K562 (cell line): ENCODE measurements at regions not wholly inside any gene's neighbourhood (a gene's known extent, or its start where the extent isn't known, plus 50 kb on each side); places are given as distances from the start of the nearest gene placed in this dataset.

Experiments
- ATAC-seq: fragments of 200-7000 bp; cut with Tn5 transposase; 3 replicates; pipeline ENCODE4 v1.9.1; 2020; ENCODE audit warnings: moderate library complexity
- BruUV-seq: library from RNA; stranded (reverse); fragments of 400-500 nt; replicated peaks from 2 replicates; lab custom pipeline; 2021; lab: Mats Ljungman, UMichigan
- CTCF ChIA-PET: fragments of 300-600 bp; formaldehyde crosslinking; extraction: SDS; loops from one replicate; lab custom pipeline; 2021; ENCODE audit warnings: low intra/inter-chr PET ratio; lab: Yijun Ruan, JAX
- POLR2A ChIA-PET: fragments of 300-600, 350-650 bp; sonication (Branson Sonifier 250); formaldehyde crosslinking; extraction: SDS; loops from one replicate; lab custom pipeline; 2021; ENCODE audit warnings: antibody characterized with exemption, inconsistent platforms; lab: Yijun Ruan, JAX
- DNase-seq, 4 experiments: peaks; one replicate each; pipeline versions ENCODE4 v3.0.0 to v3.0.0-alpha.2; 2011 to 2018; ENCODE audit warnings: low spot score in 3 of 4, mixed read lengths in 3 of 4; ENCODE audit errors: extremely low read depth in 1 of 4
- FAIRE-seq: peaks from 2 replicates; lab custom pipeline; 2011; peaks lifted over from hg19 to GRCh38; lab: Jason Lieb, UNC
- H2AFZ ChIP-seq: 2 replicates; pipeline ENCODE4 v1.6.0; 2011; ENCODE audit warnings: low read depth, low read length, control low read depth, inconsistent platforms
- H3K27ac ChIP-seq: fragments of 200-600 bp; 3 replicates; pipeline ENCODE4 v1.8.0; 2011; ENCODE audit warnings: low read depth, mild to moderate bottlenecking, control low read depth, inconsistent platforms, low read length, moderate library complexity, mixed read lengths; ENCODE audit errors: extremely low read depth
- H3K27me3 ChIP-seq, 2 experiments: fragments of 300-600 bp in 1 of 2; 2 replicates in 1 of 2; 3 replicates in 1 of 2; pipeline versions ENCODE4 v1.6.0 to v1.8.0; 2011; ENCODE audit warnings: inconsistent platforms in 2 of 2, low read length in 2 of 2, mild to moderate bottlenecking in 1 of 2, mixed read lengths in 1 of 2, moderate library complexity in 1 of 2; ENCODE audit not compliant: control insufficient read depth in 2 of 2, insufficient read depth in 2 of 2
- H3K36me3 ChIP-seq: fragments of 300-600 bp; 3 replicates; pipeline ENCODE4 v1.8.0; 2011; ENCODE audit warnings: mild to moderate bottlenecking, low read length, inconsistent platforms; ENCODE audit not compliant: control insufficient read depth, insufficient read depth
- H3K4me1 ChIP-seq, 2 experiments: fragments of 200-600 bp in 1 of 2; replicated peaks in 1 of 2; 2 replicates in 1 of 2; 3 replicates in 1 of 2; pipeline versions ENCODE4 v1.5.1 to v1.8.0; 2011; ENCODE audit warnings: inconsistent platforms in 2 of 2, low read length in 2 of 2, mild to moderate bottlenecking in 1 of 2, mixed read lengths in 1 of 2, moderate library complexity in 1 of 2; ENCODE audit not compliant: control insufficient read depth in 2 of 2, insufficient read depth in 2 of 2
- H3K4me2 ChIP-seq: 2 replicates; pipeline ENCODE4 v1.6.1; 2011; ENCODE audit warnings: low read length, control low read depth, inconsistent platforms, mixed read lengths; ENCODE audit not compliant: insufficient read depth
- H3K4me3 ChIP-seq: fragments of 200-600 bp; sonication (generic), shearing (Covaris generic); 2 replicates; pipeline ENCODE4 v1.5.1; 2016; ENCODE audit warnings: control low read depth, inconsistent platforms
- H3K79me2 ChIP-seq: fragments of 200-600 bp; 3 replicates; pipeline ENCODE4 v1.8.0; 2011; ENCODE audit warnings: low read length, inconsistent platforms; ENCODE audit not compliant: control insufficient read depth, insufficient read depth
- H3K9ac ChIP-seq, 2 experiments: 2 replicates each; pipeline versions ENCODE4 v1.6.0 to v1.6.1; 2011; ENCODE audit warnings: low read depth in 2 of 2, low read length in 2 of 2, control low read depth in 1 of 2, inconsistent platforms in 1 of 2, mild to moderate bottlenecking in 1 of 2, mixed read lengths in 1 of 2; ENCODE audit not compliant: insufficient read depth in 1 of 2
- H3K9me1 ChIP-seq: one replicate; pipeline ENCODE4 v1.6.0; 2011; ENCODE audit warnings: inconsistent platforms, mild to moderate bottlenecking, low read length, moderate library complexity; ENCODE audit not compliant: control insufficient read depth, insufficient read depth
- H3K9me3 ChIP-seq: replicated peaks from 2 replicates; pipeline ENCODE4 v1.5.1; 2011; ENCODE audit warnings: low read depth, low read length, inconsistent platforms; ENCODE audit not compliant: control insufficient read depth, insufficient read depth
- H4K20me1 ChIP-seq: replicated peaks from 2 replicates; pipeline ENCODE4 v1.6.1; 2011; ENCODE audit warnings: low read length, inconsistent platforms, mixed read lengths; ENCODE audit not compliant: control insufficient read depth, insufficient read depth
- CBX5 ChIP-seq: IDR thresholded peaks from 2 replicates; pipeline ENCODE4 v1.6.1; 2014; ENCODE audit warnings: low read depth, borderline replicate concordance
- CXXC5 ChIP-seq: fragments of 250-450 bp; sonication (Bioruptor Pico); IDR thresholded peaks from 2 replicates; pipeline ENCODE4 v1.8.0; 2022; ENCODE audit warnings: inconsistent platforms, mild to moderate bottlenecking, moderate library complexity
- EHMT2 ChIP-seq: fragments of 450-650 bp; IDR thresholded peaks from 2 replicates; pipeline ENCODE4 v1.6.1; 2018; ENCODE audit warnings: antibody characterized with exemption
- MIER1 ChIP-seq: fragments of 450-650 bp; IDR thresholded peaks from 2 replicates; pipeline ENCODE4 v1.6.1; 2016; ENCODE audit warnings: antibody characterized with exemption, mild to moderate bottlenecking, low read depth
- SETDB1 ChIP-seq: IDR thresholded peaks from one replicate; pipeline ENCODE4 v1.6.1; 2012; ENCODE audit warnings: low read length, control low read depth, inconsistent platforms
- ZNF23 ChIP-seq: fragments of 250-450 bp; sonication (Bioruptor Pico); IDR thresholded peaks from 2 replicates; pipeline ENCODE4 v1.4.0; 2020; ENCODE audit warnings: mild to moderate bottlenecking
- ZSCAN29 ChIP-seq: fragments of 450-650 bp; IDR thresholded peaks from 2 replicates; pipeline ENCODE4 v1.6.1; 2017
- WGBS: fragments of 100-300 bp; shearing (Covaris generic); methylation state at CpG from one replicate; pipeline ENCODE4 v1.1.6; 2016; ENCODE audit warnings: low coverage, mixed read lengths; ENCODE audit not compliant: insufficient coverage; ENCODE audit errors: missing lambda C conversion rate; 5-methylcytosine and 5-hydroxymethylcytosine counted together
- in situ Hi-C: fragments of 300-500 bp; cut with MboI; formaldehyde crosslinking; loops from 4 replicates; pipeline ENCODE4 v1.15.0; 2018; ENCODE audit warnings: inconsistent platforms, mixed read lengths
- intact Hi-C: fragments of 100-400 bp; cut with micrococcal nuclease; formaldehyde crosslinking; loops from 2 replicates; pipeline ENCODE4 v1.14.2; 2022
- TF ChIP-seq, protein P1 (sequence below), 2 experiments: fragments of 450-650 bp; IDR thresholded peaks; 2 replicates each; pipeline ENCODE4 v1.6.1; 2018; ENCODE audit warnings: mild to moderate bottlenecking in 2 of 2, low read depth in 1 of 2; ENCODE audit not compliant: partially characterized antibody in 2 of 2
- TF ChIP-seq, protein P2 (sequence below): sonication (generic); formaldehyde crosslinking; IDR thresholded peaks from 2 replicates; pipeline ENCODE4 v1.8.1; 2022; ENCODE audit warnings: missing genetic modification reagents
- TF ChIP-seq, protein P3 (sequence below), 2 experiments: fragments of 450-650 bp; formaldehyde crosslinking in 1 of 2; IDR thresholded peaks; 2 replicates each; pipeline versions ENCODE4 v1.4.0 to v1.6.1; 2014 to 2020; ENCODE audit warnings: mild to moderate bottlenecking in 2 of 2, borderline replicate concordance in 1 of 2, low read depth in 1 of 2

DNA sequence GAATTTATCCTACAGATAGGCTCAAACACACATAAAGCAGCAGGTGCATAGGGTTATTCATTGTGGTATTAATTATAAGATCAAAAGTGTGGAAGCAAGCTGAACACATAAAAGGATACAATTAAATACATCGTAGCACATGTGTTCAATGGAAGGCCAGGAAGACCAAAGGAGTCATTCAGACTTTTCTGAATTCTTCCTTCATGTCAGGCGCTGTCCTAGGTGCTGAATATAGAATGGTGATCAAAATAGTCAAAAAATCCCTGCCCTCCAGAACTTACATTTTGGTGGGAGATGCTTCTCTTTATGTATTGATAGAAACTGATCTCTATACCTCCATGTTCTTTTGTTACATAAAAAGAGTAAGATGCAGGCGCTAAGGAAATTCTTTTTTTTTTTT lies 439.0 kb upstream of the ASIC2 start:
- Histone ChIP-seq H3K27ac (no peak overlapping the region), H3K27me3 (no peaks in the 10 kb centered on the region), H3K36me3 (no peaks in the 10 kb centered on the region), H3K9me1 (no peaks in the 10 kb centered on the region), H3K9ac (no peak overlapping the region), H3K4me2 (no peak overlapping the region), H2AFZ (no peak overlapping the region), H3K79me2 (no peaks in the 10 kb centered on the region), H4K20me1 (no peaks in the 10 kb centered on the region), H3K4me3 (no peak overlapping the region), H3K9me3 (no peaks in the 10 kb centered on the region), H3K4me1 (no peaks in the 10 kb centered on the region)
- FAIRE-seq: peak; percentile 63
- TF ChIP-seq ZNF23 (CRISPR knock-in tag): no peak
- TF ChIP-seq CXXC5 (CRISPR knock-in tag): 0 out of 2 replicates have a peak, but pooled peaks have one; percentile 24
- TF ChIP-seq, protein P1, sequence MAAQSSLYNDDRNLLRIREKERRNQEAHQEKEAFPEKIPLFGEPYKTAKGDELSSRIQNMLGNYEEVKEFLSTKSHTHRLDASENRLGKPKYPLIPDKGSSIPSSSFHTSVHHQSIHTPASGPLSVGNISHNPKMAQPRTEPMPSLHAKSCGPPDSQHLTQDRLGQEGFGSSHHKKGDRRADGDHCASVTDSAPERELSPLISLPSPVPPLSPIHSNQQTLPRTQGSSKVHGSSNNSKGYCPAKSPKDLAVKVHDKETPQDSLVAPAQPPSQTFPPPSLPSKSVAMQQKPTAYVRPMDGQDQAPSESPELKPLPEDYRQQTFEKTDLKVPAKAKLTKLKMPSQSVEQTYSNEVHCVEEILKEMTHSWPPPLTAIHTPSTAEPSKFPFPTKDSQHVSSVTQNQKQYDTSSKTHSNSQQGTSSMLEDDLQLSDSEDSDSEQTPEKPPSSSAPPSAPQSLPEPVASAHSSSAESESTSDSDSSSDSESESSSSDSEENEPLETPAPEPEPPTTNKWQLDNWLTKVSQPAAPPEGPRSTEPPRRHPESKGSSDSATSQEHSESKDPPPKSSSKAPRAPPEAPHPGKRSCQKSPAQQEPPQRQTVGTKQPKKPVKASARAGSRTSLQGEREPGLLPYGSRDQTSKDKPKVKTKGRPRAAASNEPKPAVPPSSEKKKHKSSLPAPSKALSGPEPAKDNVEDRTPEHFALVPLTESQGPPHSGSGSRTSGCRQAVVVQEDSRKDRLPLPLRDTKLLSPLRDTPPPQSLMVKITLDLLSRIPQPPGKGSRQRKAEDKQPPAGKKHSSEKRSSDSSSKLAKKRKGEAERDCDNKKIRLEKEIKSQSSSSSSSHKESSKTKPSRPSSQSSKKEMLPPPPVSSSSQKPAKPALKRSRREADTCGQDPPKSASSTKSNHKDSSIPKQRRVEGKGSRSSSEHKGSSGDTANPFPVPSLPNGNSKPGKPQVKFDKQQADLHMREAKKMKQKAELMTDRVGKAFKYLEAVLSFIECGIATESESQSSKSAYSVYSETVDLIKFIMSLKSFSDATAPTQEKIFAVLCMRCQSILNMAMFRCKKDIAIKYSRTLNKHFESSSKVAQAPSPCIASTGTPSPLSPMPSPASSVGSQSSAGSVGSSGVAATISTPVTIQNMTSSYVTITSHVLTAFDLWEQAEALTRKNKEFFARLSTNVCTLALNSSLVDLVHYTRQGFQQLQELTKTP (IDR thresholded peaks at IDR 0.05; ENCODE audit: low read depth in 1 of 2, partially characterized antibody in 2 of 2): peak in 1 of 2 experiments; percentile 75
- TF ChIP-seq, protein P2, sequence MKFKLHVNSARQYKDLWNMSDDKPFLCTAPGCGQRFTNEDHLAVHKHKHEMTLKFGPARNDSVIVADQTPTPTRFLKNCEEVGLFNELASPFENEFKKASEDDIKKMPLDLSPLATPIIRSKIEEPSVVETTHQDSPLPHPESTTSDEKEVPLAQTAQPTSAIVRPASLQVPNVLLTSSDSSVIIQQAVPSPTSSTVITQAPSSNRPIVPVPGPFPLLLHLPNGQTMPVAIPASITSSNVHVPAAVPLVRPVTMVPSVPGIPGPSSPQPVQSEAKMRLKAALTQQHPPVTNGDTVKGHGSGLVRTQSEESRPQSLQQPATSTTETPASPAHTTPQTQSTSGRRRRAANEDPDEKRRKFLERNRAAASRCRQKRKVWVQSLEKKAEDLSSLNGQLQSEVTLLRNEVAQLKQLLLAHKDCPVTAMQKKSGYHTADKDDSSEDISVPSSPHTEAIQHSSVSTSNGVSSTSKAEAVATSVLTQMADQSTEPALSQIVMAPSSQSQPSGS (CRISPR knock-in tag): no peak
- TF ChIP-seq EHMT2: peak; percentile 97
- TF ChIP-seq, protein P3, sequence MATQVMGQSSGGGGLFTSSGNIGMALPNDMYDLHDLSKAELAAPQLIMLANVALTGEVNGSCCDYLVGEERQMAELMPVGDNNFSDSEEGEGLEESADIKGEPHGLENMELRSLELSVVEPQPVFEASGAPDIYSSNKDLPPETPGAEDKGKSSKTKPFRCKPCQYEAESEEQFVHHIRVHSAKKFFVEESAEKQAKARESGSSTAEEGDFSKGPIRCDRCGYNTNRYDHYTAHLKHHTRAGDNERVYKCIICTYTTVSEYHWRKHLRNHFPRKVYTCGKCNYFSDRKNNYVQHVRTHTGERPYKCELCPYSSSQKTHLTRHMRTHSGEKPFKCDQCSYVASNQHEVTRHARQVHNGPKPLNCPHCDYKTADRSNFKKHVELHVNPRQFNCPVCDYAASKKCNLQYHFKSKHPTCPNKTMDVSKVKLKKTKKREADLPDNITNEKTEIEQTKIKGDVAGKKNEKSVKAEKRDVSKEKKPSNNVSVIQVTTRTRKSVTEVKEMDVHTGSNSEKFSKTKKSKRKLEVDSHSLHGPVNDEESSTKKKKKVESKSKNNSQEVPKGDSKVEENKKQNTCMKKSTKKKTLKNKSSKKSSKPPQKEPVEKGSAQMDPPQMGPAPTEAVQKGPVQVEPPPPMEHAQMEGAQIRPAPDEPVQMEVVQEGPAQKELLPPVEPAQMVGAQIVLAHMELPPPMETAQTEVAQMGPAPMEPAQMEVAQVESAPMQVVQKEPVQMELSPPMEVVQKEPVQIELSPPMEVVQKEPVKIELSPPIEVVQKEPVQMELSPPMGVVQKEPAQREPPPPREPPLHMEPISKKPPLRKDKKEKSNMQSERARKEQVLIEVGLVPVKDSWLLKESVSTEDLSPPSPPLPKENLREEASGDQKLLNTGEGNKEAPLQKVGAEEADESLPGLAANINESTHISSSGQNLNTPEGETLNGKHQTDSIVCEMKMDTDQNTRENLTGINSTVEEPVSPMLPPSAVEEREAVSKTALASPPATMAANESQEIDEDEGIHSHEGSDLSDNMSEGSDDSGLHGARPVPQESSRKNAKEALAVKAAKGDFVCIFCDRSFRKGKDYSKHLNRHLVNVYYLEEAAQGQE (IDR thresholded peaks at IDR 0.05; ENCODE audit: borderline replicate concordance): peak; percentile 99
- TF ChIP-seq, protein P3 (CRISPR knock-in tag; IDR thresholded peaks at IDR 0.05; ENCODE audit: low read depth): peak; percentile 91
- TF ChIP-seq ZSCAN29: no peak
- TF ChIP-seq MIER1: peak; percentile 92
- no peak for TF ChIP-seq CBX5
- no peak for TF ChIP-seq SETDB1
- in situ Hi-C loops (no loop called here), intact Hi-C loops (no loop called here)
- no TSS peak for BruUV-seq
- CTCF ChIA-PET: no interaction called here
- POLR2A ChIA-PET: no interaction called here
- ATAC-seq: no peak
- peak; percentile 23 to 35 (median 28) for DNase-seq
- 0% methylated on average over 3 of the region's 3 CpGs for WGBS
